Large intestine (tissue), 3 donors: ENCODE measurements at regions not wholly inside any gene's neighbourhood (a gene's known extent, or its start where the extent isn't known, plus 50 kb on each side); places are given as distances from the start of the nearest gene placed in this dataset.
"Not testable (repeated sequence)": the region's sequence is repeated elsewhere in the genome, so short reads cannot be mapped to it uniquely, and the experiment has no call there.

Experiments used
- DNase-seq, 2 donors: peaks; one replicate each; pipeline versions ENCODE4 v3.0.0 to v3.0.0-alpha.2; 2013
- H3K27ac ChIP-seq: one replicate; pipeline ENCODE4 v1.5.1; 2013; ENCODE audit warnings: low read length
- H3K27me3 ChIP-seq: 2 replicates; pipeline ENCODE4 v1.6.1; 2013; ENCODE audit warnings: low read length; ENCODE audit not compliant: control insufficient read depth, insufficient read depth
- H3K36me3 ChIP-seq: 2 replicates; pipeline ENCODE4 v1.6.1; 2013; ENCODE audit warnings: low read length; ENCODE audit not compliant: control insufficient read depth, insufficient read depth
- H3K4me1 ChIP-seq: one replicate; pipeline ENCODE4 v1.6.1; 2013; ENCODE audit warnings: low read length; ENCODE audit not compliant: control insufficient read depth, insufficient read depth
- H3K4me3 ChIP-seq: one replicate; pipeline ENCODE4 v1.5.1; 2013; ENCODE audit warnings: low read length
- H3K9me3 ChIP-seq: one replicate; pipeline ENCODE4 v1.6.1; 2013; ENCODE audit warnings: mild to moderate bottlenecking, low read depth, low read length, moderate library complexity; ENCODE audit not compliant: control insufficient read depth
- WGBS: methylation state at CpG from one replicate; pipeline ENCODE4 v1.1.5; 2013; ENCODE audit warnings: low lambda C conversion rate; ENCODE audit not compliant: insufficient coverage; 5-methylcytosine and 5-hydroxymethylcytosine counted together

DNA sequence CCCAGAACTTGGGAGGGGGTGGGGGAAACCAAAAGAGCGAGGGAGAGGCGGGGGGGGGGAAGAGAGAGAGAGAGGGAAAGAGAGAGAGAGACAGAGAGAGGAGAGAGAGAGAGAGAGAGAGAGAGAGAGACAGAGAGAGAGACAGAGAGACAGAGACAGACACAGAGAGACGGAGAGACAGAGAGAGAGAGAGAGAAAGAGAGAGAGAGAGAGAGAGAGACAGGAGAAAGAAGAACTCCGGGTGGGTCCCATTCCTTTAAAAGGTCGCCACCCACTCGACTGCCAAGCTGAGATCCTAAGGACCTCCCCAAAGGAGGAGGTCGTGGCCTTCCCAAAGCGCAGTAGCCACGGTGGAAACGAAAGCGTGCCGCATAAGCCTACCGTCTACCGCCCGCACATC, 49.8 kb upstream of the RNU2-1 start:
- H3K9me3 ChIP-seq, H3K4me1 ChIP-seq, DNase-seq, H3K27ac ChIP-seq, H3K27me3 ChIP-seq, H3K36me3 ChIP-seq, H3K4me3 ChIP-seq: not testable (repeated sequence)
- no CpG with 5 or more reads among the region's 15 CpGs for WGBS
